ENCODE measurements at regions not wholly inside any gene's neighbourhood (a gene's known extent, or its start where the extent isn't known, plus 50 kb on each side); places are given as distances from the start of the nearest gene placed in this dataset.
"Not testable (repeated sequence)": the region's sequence is repeated elsewhere in the genome, so short reads cannot be mapped to it uniquely, and the experiment has no call there.

DNA sequence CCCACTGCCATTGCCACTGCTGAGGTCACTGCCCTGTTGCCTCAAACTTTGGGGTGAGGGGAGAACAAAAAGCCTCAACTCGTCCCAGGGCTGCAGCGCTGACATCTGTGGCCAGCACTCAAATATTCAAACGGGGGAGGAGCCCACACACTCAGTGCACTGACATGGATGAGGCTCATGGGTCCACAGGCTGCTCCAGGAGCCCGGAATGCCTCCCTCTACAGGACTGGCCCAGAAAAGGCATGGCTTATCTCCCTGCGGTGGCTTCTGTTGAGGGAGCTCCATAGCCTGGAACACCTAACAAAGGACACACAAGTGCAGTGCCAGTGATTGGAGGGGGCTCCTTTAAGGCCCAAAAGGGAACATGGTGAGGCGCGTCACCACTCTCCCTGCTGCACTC, 341.1 kb upstream of the LUZP2 start:
- TF ChIP-seq, protein P1, sequence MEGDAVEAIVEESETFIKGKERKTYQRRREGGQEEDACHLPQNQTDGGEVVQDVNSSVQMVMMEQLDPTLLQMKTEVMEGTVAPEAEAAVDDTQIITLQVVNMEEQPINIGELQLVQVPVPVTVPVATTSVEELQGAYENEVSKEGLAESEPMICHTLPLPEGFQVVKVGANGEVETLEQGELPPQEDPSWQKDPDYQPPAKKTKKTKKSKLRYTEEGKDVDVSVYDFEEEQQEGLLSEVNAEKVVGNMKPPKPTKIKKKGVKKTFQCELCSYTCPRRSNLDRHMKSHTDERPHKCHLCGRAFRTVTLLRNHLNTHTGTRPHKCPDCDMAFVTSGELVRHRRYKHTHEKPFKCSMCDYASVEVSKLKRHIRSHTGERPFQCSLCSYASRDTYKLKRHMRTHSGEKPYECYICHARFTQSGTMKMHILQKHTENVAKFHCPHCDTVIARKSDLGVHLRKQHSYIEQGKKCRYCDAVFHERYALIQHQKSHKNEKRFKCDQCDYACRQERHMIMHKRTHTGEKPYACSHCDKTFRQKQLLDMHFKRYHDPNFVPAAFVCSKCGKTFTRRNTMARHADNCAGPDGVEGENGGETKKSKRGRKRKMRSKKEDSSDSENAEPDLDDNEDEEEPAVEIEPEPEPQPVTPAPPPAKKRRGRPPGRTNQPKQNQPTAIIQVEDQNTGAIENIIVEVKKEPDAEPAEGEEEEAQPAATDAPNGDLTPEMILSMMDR (IDR thresholded peaks at IDR 0.05; ENCODE audit: low read depth, low read length) = no peak
- DNase-seq (ENCODE audit: extremely low read depth, low read depth) = no peak

DNA sequence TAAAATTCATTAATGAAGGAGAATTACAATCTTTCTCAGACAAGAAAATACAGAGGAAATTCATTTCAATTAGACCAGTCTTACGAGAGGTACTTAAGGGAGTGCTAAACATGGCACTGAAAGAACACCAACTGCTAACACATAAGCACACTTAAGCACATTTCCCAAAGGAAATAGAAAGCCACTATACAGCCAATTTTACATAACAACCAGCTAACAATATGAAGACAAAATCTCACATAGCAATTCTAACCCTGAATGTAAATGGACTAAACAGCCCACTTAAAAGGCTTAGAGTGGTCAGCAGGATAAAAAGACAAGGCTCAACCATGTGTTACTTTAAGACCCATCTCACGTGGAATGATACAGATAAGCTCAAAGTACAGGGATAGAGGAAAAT, 339.5 kb upstream of the LUZP2 start:
- TF ChIP-seq, protein P1 (IDR thresholded peaks at IDR 0.05; ENCODE audit: low read depth, low read length) = no peak
- no peak for DNase-seq (ENCODE audit: extremely low read depth, low read depth)

DNA sequence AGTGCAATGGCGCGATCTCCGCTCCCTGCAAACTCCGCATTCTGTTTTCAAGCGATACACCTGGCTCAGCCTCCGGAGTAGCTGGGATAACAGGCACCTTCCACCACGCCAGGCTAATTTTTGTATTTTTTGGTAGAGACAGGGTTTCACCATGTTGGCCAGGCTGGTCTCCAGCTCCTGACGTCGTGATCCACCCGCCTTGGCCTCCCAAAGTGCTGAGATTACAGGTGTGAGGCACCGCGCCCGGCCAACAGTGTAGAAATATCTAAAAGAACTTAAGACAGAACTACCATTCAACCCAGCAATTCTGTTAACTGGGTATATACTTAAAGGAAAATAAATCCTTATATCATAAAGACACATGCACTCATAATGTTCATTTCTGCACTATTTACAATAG, 335.3 kb upstream of the LUZP2 start:
- TF ChIP-seq, protein P1 (IDR thresholded peaks at IDR 0.05; ENCODE audit: low read depth, low read length) = no peak
- no peak for DNase-seq (ENCODE audit: extremely low read depth, low read depth)

DNA sequence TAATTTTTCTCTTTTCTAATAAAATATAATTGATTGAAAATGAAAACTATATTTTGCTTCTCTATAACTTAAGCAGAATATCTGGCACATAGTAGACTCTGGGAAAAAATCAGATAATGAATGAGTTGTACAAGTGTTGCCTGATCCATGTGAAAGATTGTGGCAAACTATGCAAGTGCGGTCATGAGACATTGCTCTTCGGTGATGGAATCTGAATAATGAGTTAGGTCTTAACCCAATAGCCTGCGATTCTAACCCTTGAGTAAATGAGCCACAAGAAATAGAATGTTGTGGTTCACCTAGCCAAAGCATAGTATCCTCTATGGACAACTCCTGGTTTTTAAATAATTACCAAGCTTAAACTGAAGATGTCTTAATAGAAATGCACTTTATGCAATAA, 333.7 kb upstream of the LUZP2 start:
- TF ChIP-seq, protein P1 (IDR thresholded peaks at IDR 0.05; ENCODE audit: low read depth, low read length) = no peak
- no peak for DNase-seq (ENCODE audit: extremely low read depth, low read depth)

DNA sequence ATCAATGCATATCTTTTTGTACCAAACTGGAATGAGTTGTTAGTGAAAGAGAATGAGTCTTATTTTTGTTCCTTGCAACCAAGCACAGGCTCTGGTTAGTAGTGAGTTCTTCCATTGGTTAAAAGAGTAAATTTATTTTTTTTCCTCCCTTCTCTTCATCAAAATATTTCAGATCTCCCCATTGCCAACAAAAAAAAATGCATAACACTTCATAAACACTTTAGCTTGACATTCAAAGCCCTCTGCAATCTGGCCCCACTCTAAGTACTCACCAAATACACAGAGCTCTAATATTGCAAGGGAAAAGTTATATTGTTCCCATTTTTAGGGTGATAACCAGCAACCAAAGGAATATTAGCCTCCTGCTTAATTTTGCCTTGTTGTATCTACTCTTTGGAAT, 333.0 kb upstream of the LUZP2 start:
- TF ChIP-seq, protein P1 (IDR thresholded peaks at IDR 0.05; ENCODE audit: low read depth, low read length) = no peak
- no peak for DNase-seq (ENCODE audit: extremely low read depth, low read depth)

DNA sequence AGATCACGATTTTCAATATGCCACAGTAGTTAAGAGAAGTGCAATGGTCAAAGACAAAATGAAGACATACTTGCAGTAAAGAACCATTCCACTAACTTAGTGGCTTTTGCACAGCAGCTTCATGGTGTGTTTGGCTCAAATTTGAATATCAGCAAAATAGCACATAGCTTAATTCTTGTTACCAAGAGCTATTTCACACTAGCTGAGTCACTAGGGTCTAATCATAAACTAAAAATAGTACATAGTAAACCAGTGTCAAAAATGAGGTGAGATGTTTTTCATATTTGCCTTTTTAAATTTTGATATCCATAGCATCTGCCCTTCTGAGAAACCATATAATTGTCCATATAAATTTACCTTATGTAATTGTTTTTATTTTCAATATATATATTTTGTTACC, 325.0 kb upstream of the LUZP2 start:
- TF ChIP-seq, protein P1 (IDR thresholded peaks at IDR 0.05; ENCODE audit: low read depth, low read length) = no peak
- DNase-seq (ENCODE audit: extremely low read depth, low read depth) = no peak

DNA sequence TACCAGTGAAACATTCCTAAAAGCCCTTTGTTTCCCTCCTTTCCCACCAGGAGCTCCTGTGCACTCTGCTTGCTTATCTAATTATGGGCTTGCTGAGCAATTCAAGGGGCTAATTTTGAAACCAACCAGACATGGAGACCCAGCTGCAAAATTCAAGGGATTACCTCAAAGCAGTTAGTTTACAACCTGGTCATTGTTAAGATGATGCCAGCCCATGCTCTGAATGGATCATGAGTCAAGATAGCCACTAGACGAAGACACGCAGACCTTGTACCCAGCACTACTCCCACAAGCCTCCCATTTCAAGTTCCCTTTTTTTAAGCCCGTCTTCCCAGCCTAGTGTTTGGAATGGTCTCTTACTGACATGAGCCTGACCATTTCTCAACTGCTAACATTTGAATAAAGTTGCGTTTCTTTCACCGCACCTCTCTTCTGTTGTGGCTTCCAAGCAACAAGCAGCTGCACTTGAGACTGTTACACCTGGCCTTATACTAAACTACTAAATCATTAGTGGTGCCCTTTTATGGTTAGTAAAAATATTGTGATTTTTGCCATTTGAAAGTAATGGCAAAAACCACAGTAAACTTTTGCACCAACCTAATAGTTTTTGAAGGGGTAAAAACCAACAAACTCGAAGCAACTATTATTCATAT, 315.3 kb upstream of the LUZP2 start:
- no peak for DNase-seq (ENCODE audit: extremely low read depth, low read depth)
- TF ChIP-seq, protein P1 (IDR thresholded peaks at IDR 0.05; ENCODE audit: low read depth, low read length) = no peak

DNA sequence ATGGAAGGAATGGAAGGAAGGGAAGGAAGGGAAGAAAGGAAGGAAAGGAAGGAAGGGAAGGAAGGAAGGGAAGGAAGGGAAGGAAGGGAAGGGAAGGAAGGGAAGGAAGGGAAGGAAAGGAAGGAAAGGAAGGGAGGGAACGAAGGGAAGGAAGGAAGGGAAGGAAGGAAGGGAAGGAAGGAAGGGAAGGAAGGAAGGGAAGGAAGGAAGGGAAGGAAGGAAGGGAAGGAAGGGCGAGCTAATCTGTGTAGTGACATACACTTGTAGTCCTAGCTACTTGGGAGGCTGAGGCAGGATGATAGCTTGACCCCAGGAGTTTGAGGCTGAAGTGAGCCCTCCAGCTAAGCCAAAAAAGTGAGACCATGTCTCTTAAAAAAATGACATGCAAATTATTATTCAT, 311.3 kb upstream of the LUZP2 start:
- DNase-seq (ENCODE audit: extremely low read depth, low read depth) = not testable (repeated sequence)

Data from AG09319 (cell line).